Calu3 (cell line): ENCODE measurements at regions not wholly inside any gene's neighbourhood (a gene's known extent, or its start where the extent isn't known, plus 50 kb on each side); places are given as distances from the start of the nearest gene placed in this dataset.

ENCODE experiments used
- BruUV-seq: library from RNA; stranded (reverse); fragments of 400-500 nt; replicated peaks from 2 replicates; lab custom pipeline; 2021; lab: Mats Ljungman, UMichigan
- CTCF ChIA-PET: fragments of 300-600 bp; sonication (Branson Sonifier 250); formaldehyde crosslinking; loops from one replicate; lab custom pipeline; 2022; ENCODE audit warnings: antibody characterized with exemption; lab: Charles Lee
- DNase-seq: peaks from one replicate; pipeline ENCODE4 v3.0.0; 2022
- H3K27ac Mint-ChIP-seq: one replicate; pipeline ENCODE4 v1.8.0; 2022; ENCODE audit warnings: mixed read lengths; ENCODE audit not compliant: unreplicated experiment
- H3K27me3 Mint-ChIP-seq: one replicate; pipeline ENCODE4 v1.8.0; 2022; ENCODE audit warnings: mixed read lengths; ENCODE audit not compliant: unreplicated experiment
- H3K36me3 Mint-ChIP-seq: one replicate; pipeline ENCODE4 v1.8.0; 2022; ENCODE audit warnings: mild to moderate bottlenecking, moderate library complexity, mixed read lengths; ENCODE audit not compliant: insufficient read depth, unreplicated experiment
- H3K4me1 Mint-ChIP-seq: one replicate; pipeline ENCODE4 v1.8.0; 2022; ENCODE audit warnings: mild to moderate bottlenecking, low read depth, mixed read lengths; ENCODE audit not compliant: unreplicated experiment
- H3K4me3 Mint-ChIP-seq: one replicate; pipeline ENCODE4 v1.8.0; 2022; ENCODE audit warnings: mild to moderate bottlenecking, low read depth, moderate library complexity, mixed read lengths; ENCODE audit not compliant: unreplicated experiment
- H3K9me3 Mint-ChIP-seq: one replicate; pipeline ENCODE4 v1.8.0; 2022; ENCODE audit warnings: low read depth, mixed read lengths; ENCODE audit not compliant: unreplicated experiment
- CTCF ChIP-seq: fragments of 200-600 bp; IDR thresholded peaks from one replicate; pipeline ENCODE4 v1.8.0; 2022; ENCODE audit warnings: antibody characterized with exemption; ENCODE audit not compliant: unreplicated experiment
- intact Hi-C: fragments of 100-400 bp; cut with micrococcal nuclease; formaldehyde crosslinking; loops from one replicate; pipeline ENCODE4 v1.10.0; 2022; ENCODE audit not compliant: unreplicated experiment

- intact Hi-C loops: no loop called here
- no peak overlapping the region for H3K27ac Mint-ChIP-seq
- H3K4me3 Mint-ChIP-seq: no peak overlapping the region
- no peak for TF ChIP-seq CTCF
- no peak for DNase-seq
- peaks cover 33% of the 10 kb centered on the region for H3K27me3 Mint-ChIP-seq
- CTCF ChIA-PET: no interaction called here
- H3K36me3 Mint-ChIP-seq: no peaks in the 10 kb centered on the region
- no peaks in the 10 kb centered on the region for H3K4me1 Mint-ChIP-seq
- no TSS peak for BruUV-seq
- H3K9me3 Mint-ChIP-seq: peaks cover 2% of the 10 kb centered on the region
These were observed 194.3 kb upstream of the TWIST2 start for GRCh38 chr2:238653431-238654109.

GRCh38 chr2:238654479-238655197 lies 193.2 kb upstream of the TWIST2 start:
- Mint-ChIP-seq H3K27me3 (peaks cover 40% of the 10 kb centered on the region), H3K4me1 (no peaks in the 10 kb centered on the region), H3K9me3 (peaks cover 2% of the 10 kb centered on the region), H3K4me3 (no peak overlapping the region), H3K36me3 (no peaks in the 10 kb centered on the region), H3K27ac (no peak overlapping the region)
- TF ChIP-seq CTCF: no peak
- intact Hi-C loops: no loop called here
- CTCF ChIA-PET: no interaction called here
- DNase-seq: no peak
- no TSS peak for BruUV-seq

- BruUV-seq: no TSS peak
- H3K27me3 Mint-ChIP-seq: peaks cover 44% of the 10 kb centered on the region
- no peaks in the 10 kb centered on the region for H3K36me3 Mint-ChIP-seq
- DNase-seq: no peak
- no peak overlapping the region for H3K27ac Mint-ChIP-seq
- no peak overlapping the region for H3K4me3 Mint-ChIP-seq
- TF ChIP-seq CTCF: no peak
- H3K9me3 Mint-ChIP-seq: peaks cover 2% of the 10 kb centered on the region
- CTCF ChIA-PET: no interaction called here
- H3K4me1 Mint-ChIP-seq: no peaks in the 10 kb centered on the region
- intact Hi-C loops: no loop called here
These were observed 192.6 kb upstream of the TWIST2 start for GRCh38 chr2:238655198-238655860.

- Mint-ChIP-seq H3K4me1 (no peaks in the 10 kb centered on the region), H3K9me3 (peaks cover 2% of the 10 kb centered on the region), H3K4me3 (no peak overlapping the region), H3K27me3 (peaks cover 44% of the 10 kb centered on the region), H3K27ac (no peak overlapping the region), H3K36me3 (no peaks in the 10 kb centered on the region)
- no peak for DNase-seq
- BruUV-seq: no TSS peak
- CTCF ChIA-PET: no interaction called here
- intact Hi-C loops: no loop called here
- no peak for TF ChIP-seq CTCF
These were observed 191.7 kb upstream of the TWIST2 start for GRCh38 chr2:238655974-238656722.
